Prostate gland (tissue), 2 donors: ENCODE measurements at regions not wholly inside any gene's neighbourhood (a gene's known extent, or its start where the extent isn't known, plus 50 kb on each side); places are given as distances from the start of the nearest gene placed in this dataset.
A peak's percentile ranks its signal among the peaks of the same experiment; 100 is the strongest.

Experiments
- POLR2A ChIP-seq: fragments of 450-650 bp; IDR thresholded peaks from one replicate; pipeline ENCODE4 v1.6.1; 2016; ENCODE audit warnings: antibody characterized with exemption, mild to moderate bottlenecking
- POLR2AphosphoS5 ChIP-seq: sonication (generic); formaldehyde crosslinking; IDR thresholded peaks from one replicate; pipeline ENCODE4 v1.6.1; 2017; ENCODE audit warnings: antibody characterized with exemption
- TF ChIP-seq, protein P1 (sequence below), 4 experiments: fragments of 200-600 bp in 2 of 4; fragments of 450-650 bp in 2 of 4; sonication (generic) in 2 of 4; IDR thresholded peaks; 1 replicate in 3 of 4; 2 replicates in 1 of 4; pipeline ENCODE4 v1.5.1; 2016 to 2019; ENCODE audit warnings: antibody characterized with exemption in 4 of 4, mild to moderate bottlenecking in 2 of 4, moderate library complexity in 2 of 4

DNA sequence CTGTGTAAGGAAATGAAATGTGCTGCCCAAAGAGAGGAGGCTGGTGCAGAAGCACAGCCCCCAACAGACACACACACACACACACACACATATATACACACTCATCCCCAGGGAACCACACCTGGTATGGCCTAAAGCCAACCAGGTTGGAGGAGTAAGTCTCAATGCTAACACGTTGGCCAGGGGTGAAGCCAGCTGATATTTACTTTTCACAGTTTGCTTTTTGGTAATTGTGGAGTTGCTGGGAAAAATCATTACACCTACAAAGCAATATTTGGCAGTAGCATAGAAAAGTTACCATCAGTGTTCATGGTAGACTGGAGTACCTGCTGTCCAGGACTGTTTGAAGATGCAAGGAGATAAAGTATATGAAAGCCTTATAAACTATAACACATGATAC is 50.3 kb upstream of the NAA20 start:
- TF ChIP-seq, protein P1, sequence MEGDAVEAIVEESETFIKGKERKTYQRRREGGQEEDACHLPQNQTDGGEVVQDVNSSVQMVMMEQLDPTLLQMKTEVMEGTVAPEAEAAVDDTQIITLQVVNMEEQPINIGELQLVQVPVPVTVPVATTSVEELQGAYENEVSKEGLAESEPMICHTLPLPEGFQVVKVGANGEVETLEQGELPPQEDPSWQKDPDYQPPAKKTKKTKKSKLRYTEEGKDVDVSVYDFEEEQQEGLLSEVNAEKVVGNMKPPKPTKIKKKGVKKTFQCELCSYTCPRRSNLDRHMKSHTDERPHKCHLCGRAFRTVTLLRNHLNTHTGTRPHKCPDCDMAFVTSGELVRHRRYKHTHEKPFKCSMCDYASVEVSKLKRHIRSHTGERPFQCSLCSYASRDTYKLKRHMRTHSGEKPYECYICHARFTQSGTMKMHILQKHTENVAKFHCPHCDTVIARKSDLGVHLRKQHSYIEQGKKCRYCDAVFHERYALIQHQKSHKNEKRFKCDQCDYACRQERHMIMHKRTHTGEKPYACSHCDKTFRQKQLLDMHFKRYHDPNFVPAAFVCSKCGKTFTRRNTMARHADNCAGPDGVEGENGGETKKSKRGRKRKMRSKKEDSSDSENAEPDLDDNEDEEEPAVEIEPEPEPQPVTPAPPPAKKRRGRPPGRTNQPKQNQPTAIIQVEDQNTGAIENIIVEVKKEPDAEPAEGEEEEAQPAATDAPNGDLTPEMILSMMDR (IDR thresholded peaks at IDR 0.05) = no peak
- TF ChIP-seq POLR2AphosphoS5 (peak; percentile 75), POLR2A (no peak)
